A172 (cell line): ENCODE measurements at regions not wholly inside any gene's neighbourhood (a gene's known extent, or its start where the extent isn't known, plus 50 kb on each side); places are given as distances from the start of the nearest gene placed in this dataset.

Experiments used
- DNase-seq: peaks from one replicate; pipeline ENCODE4 v3.0.0-alpha.2; 2015; ENCODE audit warnings: low spot score

DNA sequence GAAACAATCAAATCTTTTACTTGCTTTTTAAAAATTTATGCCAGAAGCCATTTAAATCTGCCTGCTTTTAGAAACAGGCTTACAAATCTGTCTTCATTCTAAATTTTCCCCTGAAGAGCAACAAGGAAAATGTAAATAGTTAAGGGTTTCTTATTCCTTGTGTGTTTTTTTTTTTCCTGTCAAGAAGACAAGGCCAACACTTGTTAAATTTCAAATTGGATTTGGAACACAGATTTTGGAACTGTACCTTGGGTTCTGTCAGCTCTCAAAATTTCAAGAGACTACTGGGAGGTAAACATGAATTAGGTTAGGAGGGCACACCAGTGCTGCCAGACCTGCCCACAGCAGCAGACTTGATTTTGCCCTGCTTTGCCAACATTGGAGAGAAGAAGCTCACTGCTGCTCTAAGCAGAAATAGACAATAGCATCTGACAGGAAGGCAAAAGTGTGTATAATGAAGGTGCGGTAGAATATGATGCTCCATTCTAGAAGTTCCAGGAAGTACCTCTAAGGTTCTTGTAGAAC lies 121.7 kb downstream of the NHLRC3 start:
- DNase-seq = no peak

DNA sequence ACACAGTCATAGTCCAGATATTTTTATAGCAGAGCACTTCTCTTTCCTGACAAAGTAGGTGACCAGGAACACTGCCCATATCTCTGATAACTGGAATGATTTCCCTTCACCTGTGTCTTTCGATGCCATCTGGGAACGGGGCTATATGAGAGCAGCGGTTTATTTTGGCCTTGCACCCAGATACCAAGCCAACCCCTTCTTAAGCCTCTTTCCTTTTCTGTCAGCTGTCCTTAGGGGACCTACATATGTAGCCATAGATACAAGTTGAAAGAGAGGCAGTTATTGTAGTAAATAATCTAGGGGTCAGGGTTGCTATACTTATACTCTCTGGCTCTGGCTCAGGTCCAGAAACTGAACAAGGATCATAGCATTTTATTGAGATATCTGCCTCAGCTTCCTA lies 128.8 kb downstream of the NHLRC3 start:
- DNase-seq = no peak

GRCh38 chr13:39170711-39171110 lies 132.5 kb downstream of the NHLRC3 start:
- DNase-seq = no peak

DNA sequence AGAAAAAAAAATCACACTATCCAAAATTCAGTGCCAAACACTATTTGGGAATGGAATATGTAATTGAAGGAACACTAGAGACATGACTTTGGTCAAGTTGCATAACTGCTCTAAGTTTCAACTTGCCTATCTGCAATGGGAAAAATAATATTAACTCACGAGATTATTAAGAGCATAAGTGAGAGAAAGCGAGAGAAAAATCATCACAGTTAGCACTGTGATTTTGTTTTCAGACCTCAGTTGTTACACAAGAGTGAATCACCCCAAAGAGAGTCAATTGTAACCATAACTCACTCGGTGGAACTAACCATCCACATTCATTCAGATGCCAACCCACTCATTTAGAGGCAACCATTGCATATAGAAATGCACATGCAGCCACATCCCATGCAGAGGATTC lies 147.1 kb downstream of the NHLRC3 start:
- DNase-seq = no peak

- no peak for DNase-seq
These were observed 148.1 kb downstream of the NHLRC3 start for GRCh38 chr13:39186205-39186875.

- DNase-seq = no peak
These were observed 151.5 kb downstream of the NHLRC3 start for GRCh38 chr13:39189778-39190177.

- DNase-seq = peak; percentile 2
These were observed 158.8 kb downstream of the NHLRC3 start for GRCh38 chr13:39196965-39197646.

- DNase-seq = no peak
These were observed 159.4 kb downstream of the NHLRC3 start for GRCh38 chr13:39197647-39198007.

GRCh38 chr13:39200249-39200910 lies 162.1 kb downstream of the NHLRC3 start:
- no peak for DNase-seq

DNA sequence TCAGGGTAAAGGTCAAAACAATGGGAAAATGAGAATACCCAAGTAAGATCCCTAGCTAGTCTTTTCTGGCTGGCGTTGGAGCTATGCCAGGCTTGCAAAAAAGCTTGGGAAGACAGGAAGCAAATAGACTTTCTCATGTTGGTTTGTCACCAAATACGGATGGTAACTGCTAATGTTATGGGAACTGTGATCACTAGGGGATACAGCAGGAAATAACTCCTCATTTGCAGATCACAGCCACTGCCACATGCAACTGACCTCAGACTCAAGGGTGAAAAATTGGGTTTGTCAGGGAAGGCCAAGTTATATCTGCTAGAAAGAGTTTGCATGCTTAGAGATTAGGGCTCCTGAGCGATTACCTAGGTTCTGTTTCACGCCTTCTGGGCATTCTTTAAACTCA lies 162.9 kb downstream of the NHLRC3 start:
- DNase-seq = no peak

DNA sequence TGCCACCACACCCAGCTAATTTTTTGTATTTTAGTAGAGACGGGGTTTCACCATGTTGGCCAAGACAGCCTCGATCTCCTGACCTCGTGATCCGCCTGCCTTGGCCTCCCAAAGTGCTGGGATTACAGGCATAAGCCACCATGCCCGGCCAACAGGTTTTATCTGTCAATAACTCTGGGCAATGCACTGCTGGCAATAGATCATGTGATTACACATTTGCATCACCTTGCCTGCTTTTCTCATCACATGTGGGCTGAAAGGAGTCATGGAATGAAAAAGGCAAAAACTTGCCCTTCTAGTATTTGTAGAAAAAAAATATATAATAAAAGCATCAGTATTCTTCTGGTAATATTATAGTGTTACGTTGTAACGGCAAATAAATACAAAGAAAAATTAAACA lies 164.5 kb downstream of the NHLRC3 start:
- DNase-seq = no peak

GRCh38 chr13:39208636-39209035 lies 170.4 kb downstream of the NHLRC3 start:
- DNase-seq = no peak

DNA sequence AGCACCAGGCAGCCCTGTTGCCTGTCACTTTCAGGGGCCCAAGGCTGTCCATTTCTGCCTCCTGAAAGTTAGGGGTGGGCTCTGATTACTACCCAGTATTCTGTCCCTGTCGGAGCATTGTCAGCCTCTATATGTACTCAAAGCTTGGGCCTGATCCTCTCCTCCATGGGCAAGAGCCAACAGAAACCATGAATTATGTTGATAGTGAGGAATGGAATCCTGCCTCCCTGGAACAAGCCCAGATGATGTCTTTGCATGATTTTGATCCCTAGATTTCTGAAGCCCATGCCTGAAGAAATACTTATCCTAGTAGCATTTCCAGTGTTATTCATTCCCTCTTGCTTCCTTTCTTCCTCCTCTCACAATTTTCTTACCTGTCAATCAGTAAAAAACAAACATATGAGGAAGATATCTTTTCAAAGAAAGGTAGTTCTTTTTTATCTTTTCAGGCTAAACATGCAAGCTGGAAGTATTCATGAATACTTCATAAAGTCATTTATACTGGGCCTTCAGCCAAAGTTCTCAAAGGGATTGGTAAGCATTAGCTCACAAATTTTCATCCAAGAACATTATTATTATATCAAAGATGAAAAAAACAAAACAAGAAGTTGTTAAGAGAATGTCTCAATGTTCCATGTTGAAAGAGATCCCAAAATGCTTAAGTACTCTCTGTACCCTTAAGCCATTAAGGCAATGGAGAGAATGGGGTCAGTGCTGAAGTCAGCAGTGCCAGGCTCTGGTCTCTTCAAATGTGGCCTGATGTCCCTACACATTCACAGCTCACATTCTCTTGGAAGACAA lies 171.7 kb downstream of the NHLRC3 start:
- no peak for DNase-seq

DNA sequence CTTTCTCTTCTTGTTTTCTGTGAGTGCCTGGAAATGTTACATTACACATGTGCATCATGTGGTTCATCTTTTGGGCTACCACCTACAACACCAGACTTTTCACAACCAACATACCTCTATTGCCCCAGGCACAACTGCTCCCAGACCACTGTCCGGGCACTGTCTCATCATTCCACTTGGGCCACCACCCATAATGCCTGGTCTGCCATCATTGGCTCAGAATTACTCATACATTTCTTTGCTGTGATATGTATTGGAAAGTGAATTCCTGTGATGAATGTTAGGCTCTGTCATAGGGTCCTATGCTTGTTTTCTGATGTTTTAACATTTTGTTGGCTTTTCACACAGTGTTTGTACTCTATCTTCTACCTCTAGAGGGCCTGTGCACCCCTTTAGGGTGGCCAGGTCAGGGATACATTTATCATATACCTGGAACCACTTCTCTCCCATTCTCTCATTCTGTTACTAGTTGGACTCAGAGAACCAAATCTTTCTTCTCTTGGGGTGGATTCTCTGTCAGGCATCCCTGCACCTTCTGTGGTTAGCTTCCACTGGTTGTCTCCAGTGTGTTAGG lies 172.8 kb downstream of the NHLRC3 start:
- DNase-seq = no peak

DNA sequence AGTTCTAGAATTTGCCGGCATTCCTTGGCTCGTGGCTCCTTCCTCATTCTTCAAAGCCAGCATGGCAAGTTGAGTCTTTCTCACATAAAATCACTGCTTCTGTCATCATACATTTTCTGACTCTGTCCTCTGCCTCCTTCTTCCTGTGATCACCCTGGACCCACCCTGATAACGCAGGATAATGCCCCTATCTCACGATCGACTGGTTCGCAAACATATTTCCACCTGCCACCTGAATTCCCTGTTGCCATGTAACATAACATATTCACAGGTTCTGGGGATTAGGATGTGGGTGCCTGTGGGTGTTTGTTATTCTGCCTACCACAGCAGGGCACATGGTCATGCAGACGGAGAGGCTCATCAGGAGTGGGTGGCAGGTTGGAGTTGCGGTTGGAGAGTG lies 177.7 kb downstream of the NHLRC3 start:
- DNase-seq = no peak

DNA sequence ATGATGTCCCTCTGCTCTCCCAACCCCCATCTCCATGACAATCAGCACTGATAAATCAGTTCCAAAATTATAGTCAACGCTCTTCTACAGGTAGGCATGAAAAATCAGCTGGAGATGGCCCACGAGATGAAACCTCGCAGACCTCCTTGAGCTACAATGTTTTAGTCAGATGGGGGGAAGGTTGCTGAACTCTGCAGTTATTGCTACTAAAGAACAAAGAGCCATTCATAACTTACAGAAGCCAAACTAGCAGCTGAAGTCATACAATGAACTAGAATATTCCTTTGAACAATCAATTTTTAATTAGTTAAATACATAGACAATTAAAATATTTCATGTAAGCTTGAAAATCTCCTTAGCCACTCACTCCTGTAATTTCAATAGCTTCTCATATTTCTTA lies 179.2 kb downstream of the NHLRC3 start:
- no peak for DNase-seq

DNA sequence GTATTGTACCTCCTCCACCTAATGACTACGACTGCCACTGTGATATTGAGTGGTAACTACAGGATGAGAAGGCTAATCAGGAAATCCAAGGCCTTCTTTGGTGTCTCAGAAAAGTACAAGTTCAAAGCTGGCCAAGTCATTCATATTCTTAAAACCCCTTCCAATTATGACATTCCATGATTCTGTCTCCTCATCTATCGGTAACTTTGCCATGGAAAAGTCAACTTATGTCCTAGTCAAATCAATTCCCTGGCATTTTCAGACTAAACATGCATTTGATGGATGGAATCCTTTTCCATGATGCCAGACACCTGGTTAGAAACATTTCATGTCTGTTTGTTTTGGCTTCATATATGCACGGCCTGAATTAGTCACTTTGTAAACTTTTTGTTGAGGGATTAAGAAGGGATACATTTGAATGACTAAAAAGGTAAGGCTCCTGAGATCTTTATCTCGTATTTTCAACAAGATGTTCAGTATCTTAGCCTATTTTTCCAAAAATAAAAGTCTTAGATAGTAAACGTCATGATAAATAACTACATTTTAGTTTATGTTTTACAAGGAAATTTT lies 186.5 kb downstream of the NHLRC3 start:
- no peak for DNase-seq

DNA sequence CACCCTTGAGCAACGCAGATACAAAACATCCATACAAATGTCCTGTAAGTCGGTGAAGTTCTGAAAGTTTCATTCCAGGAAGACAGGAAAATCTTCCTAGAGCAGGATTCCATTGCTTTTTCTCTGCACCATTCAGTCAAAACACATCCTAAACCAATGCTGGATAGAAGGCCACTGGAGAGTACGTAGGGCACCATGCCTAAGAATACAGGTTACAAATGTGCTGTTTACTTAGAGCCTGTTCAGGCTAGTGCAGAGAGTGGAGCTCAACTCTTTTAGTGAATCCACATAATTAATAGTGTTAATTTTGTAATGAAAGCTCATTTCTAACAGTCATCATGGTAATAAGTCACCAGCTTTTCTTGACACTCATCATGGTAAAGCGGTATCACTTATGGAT lies 187.6 kb downstream of the NHLRC3 start:
- no peak for DNase-seq

- DNase-seq = no peak
These were observed 188.1 kb downstream of the NHLRC3 start for GRCh38 chr13:39226359-39226758.

- DNase-seq = no peak
These were observed 194.2 kb downstream of the NHLRC3 start for GRCh38 chr13:39232401-39232980.

DNA sequence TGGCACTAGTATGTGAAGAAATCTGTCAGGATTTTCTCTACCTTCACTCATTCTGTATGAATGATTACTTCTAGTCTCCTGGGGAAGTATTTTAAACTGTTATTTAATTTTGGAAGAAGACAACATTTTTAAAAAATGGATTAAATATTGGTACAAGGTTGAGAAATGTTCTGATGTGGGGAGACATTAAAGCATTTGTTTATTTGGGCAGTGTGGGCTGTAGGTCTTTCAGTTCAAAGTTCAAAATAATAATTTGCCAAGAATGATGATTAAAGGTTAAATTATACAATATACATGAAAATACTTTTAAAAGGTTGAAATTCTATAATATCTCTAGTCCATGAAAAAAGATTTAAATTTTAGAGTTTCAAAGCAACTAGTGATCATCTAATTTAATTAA lies 194.7 kb downstream of the NHLRC3 start:
- no peak for DNase-seq
